Neural progenitor cell (in vitro differentiated cells): ENCODE measurements at regions not wholly inside any gene's neighbourhood (a gene's known extent, or its start where the extent isn't known, plus 50 kb on each side); places are given as distances from the start of the nearest gene placed in this dataset.

Experiments used
- EZH2 ChIP-seq: fragments of 200-600 bp; sonication (generic); IDR thresholded peaks from 2 replicates; pipeline ENCODE4 v1.6.1; 2017; ENCODE audit warnings: antibody characterized with exemption, mild to moderate bottlenecking, moderate library complexity
- EZH2phosphoT487 ChIP-seq: fragments of 200-600 bp; sonication (generic); IDR thresholded peaks from 2 replicates; pipeline ENCODE4 v1.6.1; 2017; ENCODE audit warnings: antibody characterized with exemption
- TF ChIP-seq, protein P1 (sequence below): fragments of 200-600 bp; sonication (generic); IDR thresholded peaks from 2 replicates; pipeline ENCODE4 v1.5.1; 2017; ENCODE audit warnings: antibody characterized with exemption, mild to moderate bottlenecking

DNA sequence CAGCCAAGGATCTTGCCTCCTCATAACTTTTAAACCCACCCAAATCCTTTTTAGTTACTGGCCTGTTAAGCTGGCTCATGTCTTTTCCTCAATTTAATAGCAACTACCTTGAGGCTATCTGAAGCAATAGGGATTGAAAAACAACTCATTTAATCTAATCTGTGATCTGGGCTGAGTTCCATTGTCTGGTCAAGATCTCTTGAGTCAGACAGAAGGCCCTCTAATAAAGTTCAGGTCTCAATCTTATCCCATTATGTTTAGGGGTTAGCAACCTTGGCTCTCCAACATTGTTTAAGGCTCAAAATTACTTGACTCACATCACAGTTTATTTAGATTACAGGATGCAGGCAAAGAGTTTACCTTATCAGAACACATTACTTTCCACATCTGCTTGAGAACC lies 436.1 kb downstream of the ANKRD50 start:
- TF ChIP-seq, protein P1, sequence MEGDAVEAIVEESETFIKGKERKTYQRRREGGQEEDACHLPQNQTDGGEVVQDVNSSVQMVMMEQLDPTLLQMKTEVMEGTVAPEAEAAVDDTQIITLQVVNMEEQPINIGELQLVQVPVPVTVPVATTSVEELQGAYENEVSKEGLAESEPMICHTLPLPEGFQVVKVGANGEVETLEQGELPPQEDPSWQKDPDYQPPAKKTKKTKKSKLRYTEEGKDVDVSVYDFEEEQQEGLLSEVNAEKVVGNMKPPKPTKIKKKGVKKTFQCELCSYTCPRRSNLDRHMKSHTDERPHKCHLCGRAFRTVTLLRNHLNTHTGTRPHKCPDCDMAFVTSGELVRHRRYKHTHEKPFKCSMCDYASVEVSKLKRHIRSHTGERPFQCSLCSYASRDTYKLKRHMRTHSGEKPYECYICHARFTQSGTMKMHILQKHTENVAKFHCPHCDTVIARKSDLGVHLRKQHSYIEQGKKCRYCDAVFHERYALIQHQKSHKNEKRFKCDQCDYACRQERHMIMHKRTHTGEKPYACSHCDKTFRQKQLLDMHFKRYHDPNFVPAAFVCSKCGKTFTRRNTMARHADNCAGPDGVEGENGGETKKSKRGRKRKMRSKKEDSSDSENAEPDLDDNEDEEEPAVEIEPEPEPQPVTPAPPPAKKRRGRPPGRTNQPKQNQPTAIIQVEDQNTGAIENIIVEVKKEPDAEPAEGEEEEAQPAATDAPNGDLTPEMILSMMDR = no peak
- TF ChIP-seq EZH2phosphoT487 (no peak), EZH2 (no peak)
